GM08714 (cell line): ENCODE measurements at regions not wholly inside any gene's neighbourhood (a gene's known extent, or its start where the extent isn't known, plus 50 kb on each side); places are given as distances from the start of the nearest gene placed in this dataset.
"Not testable (repeated sequence)": the region's sequence is repeated elsewhere in the genome, so short reads cannot be mapped to it uniquely, and the experiment has no call there.

Source experiments
- H3K4me3 ChIP-seq: fragments of 200-500 bp; sonication (Bioruptor generic); 2 replicates; pipeline ENCODE4 v1.5.1; 2014; ENCODE audit warnings: mild to moderate bottlenecking, low read length, inconsistent platforms
- ZNF274 ChIP-seq: IDR thresholded peaks from 2 replicates; pipeline ENCODE4 v1.6.1; 2012; ENCODE audit warnings: mild to moderate bottlenecking, low read depth, low read length

- H3K4me3 ChIP-seq = peak overlapping the region; percentile 77; the same call in 1 of the 2 replicates
Observed at GRCh38 chr7:159335181-159335926, 190.7 kb upstream of the VIPR2 start.

GRCh38 chr7:159332854-159333479 lies 188.3 kb upstream of the VIPR2 start:
- not testable (repeated sequence) for H3K4me3 ChIP-seq

DNA sequence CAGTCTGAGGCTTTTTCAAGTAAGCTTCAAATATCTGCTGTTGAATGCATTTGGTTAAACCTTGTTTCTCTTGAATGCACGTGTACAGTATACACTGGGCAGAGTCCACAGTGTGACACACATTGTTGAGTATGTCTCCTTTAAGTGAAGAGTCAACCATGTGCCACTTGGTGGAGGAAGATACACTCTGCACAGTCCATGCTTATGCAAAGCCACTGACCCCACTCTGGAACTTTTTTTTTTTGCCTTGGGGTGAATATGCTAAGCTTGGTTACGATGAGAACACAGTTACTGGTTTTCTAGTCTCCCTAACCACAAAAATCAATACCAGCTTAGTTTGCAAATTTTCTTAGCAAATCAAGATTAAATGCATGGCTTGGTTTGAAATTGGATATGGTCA lies 186.8 kb upstream of the VIPR2 start:
- TF ChIP-seq ZNF274 = no peak

DNA sequence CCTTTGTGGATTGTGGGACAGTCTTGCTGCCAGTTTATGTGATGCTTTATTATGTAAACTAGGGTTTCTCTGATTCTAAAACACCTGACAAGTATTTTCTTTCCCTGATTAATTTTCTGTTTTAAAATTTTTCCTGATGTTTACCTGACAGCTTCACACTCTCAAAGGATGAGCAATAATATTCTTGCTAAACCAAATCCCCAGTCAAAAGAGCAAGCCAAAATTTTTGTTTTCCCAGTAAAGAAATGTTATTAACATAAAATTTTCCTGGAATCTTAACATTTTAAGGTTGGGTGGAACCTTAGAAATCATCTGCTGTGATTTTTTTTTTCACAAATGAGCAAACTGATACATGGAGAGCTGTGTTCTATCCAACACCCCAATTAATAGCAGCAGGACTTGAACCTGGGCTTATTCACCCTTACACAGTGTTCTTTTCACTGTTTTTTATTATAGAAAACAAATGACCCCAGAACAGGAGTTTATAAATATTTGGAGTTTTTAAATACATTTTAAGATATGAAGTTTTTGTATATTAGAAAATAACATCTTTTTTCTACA lies 185.2 kb upstream of the VIPR2 start:
- no peak for TF ChIP-seq ZNF274

More for the DNA sequence above, 186.8 kb upstream of the VIPR2 start:
- no peak overlapping the region for H3K4me3 ChIP-seq

GRCh38 chr7:159328096-159328495 lies 183.4 kb upstream of the VIPR2 start:
- TF ChIP-seq ZNF274 = no peak
- H3K4me3 ChIP-seq = no peak overlapping the region

More for the DNA sequence above, 185.2 kb upstream of the VIPR2 start:
- H3K4me3 ChIP-seq = no peak overlapping the region

GRCh38 chr7:159323359-159323758 lies 178.7 kb upstream of the VIPR2 start:
- no peak overlapping the region for H3K4me3 ChIP-seq
- no peak for TF ChIP-seq ZNF274

DNA sequence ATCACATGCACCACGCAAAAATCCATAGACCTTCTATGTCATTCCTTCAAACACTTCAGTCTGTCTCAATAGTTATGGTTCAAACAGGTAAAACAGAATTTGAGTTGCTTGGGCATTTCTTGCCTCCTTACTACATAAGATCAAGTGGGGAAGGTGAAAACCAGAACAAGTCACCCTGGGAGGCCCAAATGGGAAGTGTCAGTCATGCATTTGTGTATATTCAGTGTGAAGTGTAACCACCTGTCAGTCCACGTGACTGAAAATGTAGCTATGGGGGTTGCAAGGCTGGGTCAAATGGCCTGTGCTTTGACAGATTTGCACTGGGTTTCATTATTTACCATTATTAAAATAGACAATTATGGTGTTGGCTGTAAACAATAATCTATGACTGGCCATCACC lies 176.6 kb upstream of the VIPR2 start:
- no peak for TF ChIP-seq ZNF274
- H3K4me3 ChIP-seq = no peak overlapping the region

DNA sequence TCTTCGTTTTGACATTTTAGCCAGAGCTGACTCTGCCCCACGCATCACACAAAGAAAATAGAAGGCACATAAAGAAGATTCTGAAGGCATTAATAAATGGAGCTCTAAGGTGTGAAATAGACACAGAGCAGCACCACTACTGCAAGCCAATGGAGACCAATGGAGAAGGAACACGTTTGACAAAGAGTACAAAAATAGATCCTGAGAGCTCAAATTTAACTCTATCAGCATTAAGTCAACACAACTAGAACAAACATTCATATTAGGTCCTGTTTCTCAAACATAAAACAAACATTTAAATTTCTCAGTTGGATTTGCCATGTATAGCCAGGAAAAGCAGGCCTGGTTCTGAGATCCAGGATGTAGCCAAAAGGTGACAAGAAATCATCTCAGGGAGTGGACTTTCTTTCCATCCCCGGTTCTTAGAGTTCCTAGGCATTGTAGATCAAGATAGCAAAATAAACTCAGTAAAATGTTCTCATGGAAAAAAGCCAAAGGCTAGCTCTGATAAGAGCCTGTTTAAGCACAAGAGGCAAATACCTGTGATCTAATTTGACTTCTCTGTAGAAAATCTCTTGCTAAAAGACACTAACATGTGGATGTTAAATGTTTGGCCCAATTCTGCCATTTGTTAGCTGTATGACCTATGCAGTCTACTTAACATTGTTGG lies 174.2 kb upstream of the VIPR2 start:
- no peak for TF ChIP-seq ZNF274
- no peak overlapping the region for H3K4me3 ChIP-seq

GRCh38 chr7:159317294-159317693 lies 172.6 kb upstream of the VIPR2 start:
- no peak for TF ChIP-seq ZNF274
- H3K4me3 ChIP-seq = no peak overlapping the region

GRCh38 chr7:159311172-159311494 lies 166.5 kb upstream of the VIPR2 start:
- TF ChIP-seq ZNF274 = no peak
- no peak overlapping the region for H3K4me3 ChIP-seq

GRCh38 chr7:159310457-159311171 lies 165.9 kb upstream of the VIPR2 start:
- no peak for TF ChIP-seq ZNF274

GRCh38 chr7:159309214-159309613 lies 164.5 kb upstream of the VIPR2 start:
- H3K4me3 ChIP-seq = not testable (repeated sequence)

More at GRCh38 chr7:159310457-159311171, 165.9 kb upstream of the VIPR2 start:
- no peak overlapping the region for H3K4me3 ChIP-seq

- TF ChIP-seq ZNF274 = no peak
- no peak overlapping the region for H3K4me3 ChIP-seq
Observed at GRCh38 chr7:159306012-159306411, 161.3 kb upstream of the VIPR2 start.

DNA sequence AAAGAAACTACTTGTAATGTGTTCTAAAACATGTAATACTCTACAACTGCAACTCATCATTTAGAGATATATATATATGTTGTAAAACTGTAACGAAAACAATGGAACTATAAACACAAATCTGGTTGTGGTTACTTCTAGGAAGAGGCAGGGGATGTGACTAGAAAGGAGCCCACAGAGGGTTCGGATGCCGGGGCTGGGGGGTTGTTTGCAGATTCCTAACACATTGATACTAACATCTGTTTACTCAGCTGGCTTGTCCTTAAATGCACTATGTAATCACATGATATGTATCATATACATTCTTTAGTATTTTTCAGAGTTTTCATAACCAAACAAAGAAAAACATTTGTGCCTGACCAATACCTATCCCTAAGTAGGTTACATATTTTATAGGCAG lies 160.5 kb upstream of the VIPR2 start:
- not testable (repeated sequence) for H3K4me3 ChIP-seq

DNA sequence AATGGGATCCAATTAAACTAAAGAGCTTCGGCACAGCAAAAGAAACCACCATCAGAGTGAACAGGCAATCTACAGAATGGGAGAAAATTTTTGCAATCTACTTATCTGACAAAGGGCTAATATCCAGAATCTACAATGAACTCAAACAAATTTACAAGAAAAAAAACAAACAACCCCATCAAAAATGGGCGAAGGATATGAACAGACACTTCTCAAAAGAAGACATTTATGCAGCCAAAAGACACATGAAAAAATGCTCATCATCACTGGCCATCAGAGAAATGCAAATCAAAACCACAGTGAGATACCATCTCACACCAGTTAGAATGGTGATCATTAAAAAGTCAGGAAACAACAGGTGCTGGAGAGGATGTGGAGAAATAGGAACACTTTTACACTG lies 158.8 kb upstream of the VIPR2 start:
- not testable (repeated sequence) for H3K4me3 ChIP-seq
